T-cell (primary cell): ENCODE measurements at regions not wholly inside any gene's neighbourhood (a gene's known extent, or its start where the extent isn't known, plus 50 kb on each side); places are given as distances from the start of the nearest gene placed in this dataset.

Experiments
- ATAC-seq, 4 experiments: fragments of 200-7000 bp in 3 of 4; fragments of 150-1000 bp in 1 of 4; cut with Tn5 transposase; replicated peaks in 1 of 4; 1 replicate in 3 of 4; 2 replicates in 1 of 4; pipeline ENCODE4 v1.10.0; 2021; ENCODE audit warnings: moderate library complexity in 3 of 4, mild to moderate bottlenecking in 2 of 4, moderate number of reproducible peaks in 1 of 4
- CTCF ChIA-PET, 2 donors: fragments of 300-600 bp; sonication (Branson Sonifier 250); formaldehyde crosslinking; loops; one replicate each; lab custom pipeline; 2022; ENCODE audit warnings: antibody characterized with exemption in 2 of 2; lab: Charles Lee
- POLR2A ChIA-PET, 2 donors: fragments of 300-600 bp; sonication (Branson Sonifier 250); formaldehyde crosslinking; loops; one replicate each; lab custom pipeline; 2022; ENCODE audit warnings: antibody characterized with exemption in 2 of 2; lab: Charles Lee
- DNase-seq, 35 experiments: peaks; one replicate each; pipeline versions ENCODE4 v3.0.0 to v3.0.0-alpha.2; 2013 to 2023
- H3K27ac ChIP-seq: one replicate; pipeline ENCODE4 v1.5.1; 2013; ENCODE audit warnings: low read length
- H3K27me3 ChIP-seq, 2 experiments: replicated peaks in 1 of 2; 1 replicate in 1 of 2; 2 replicates in 1 of 2; pipeline versions ENCODE4 v1.6.1 to v1.7.0; 2013; ENCODE audit warnings: low read length in 1 of 2, mixed read lengths in 1 of 2; ENCODE audit not compliant: control insufficient read depth in 2 of 2, insufficient read depth in 2 of 2; ENCODE audit errors: extremely low read depth in 1 of 2
- H3K36me3 ChIP-seq, 2 donors: 1 replicate in 1 of 2; 2 replicates in 1 of 2; pipeline versions ENCODE4 v1.6.1 to v1.7.0; 2013; ENCODE audit warnings: low read length in 1 of 2; ENCODE audit not compliant: control insufficient read depth in 2 of 2, insufficient read depth in 1 of 2; ENCODE audit errors: extremely low read depth in 1 of 2
- H3K4me1 ChIP-seq, 2 experiments: 1 replicate in 1 of 2; 2 replicates in 1 of 2; pipeline versions ENCODE4 v1.6.1 to v1.7.0; 2013; ENCODE audit warnings: low read length in 2 of 2, mixed read lengths in 1 of 2; ENCODE audit not compliant: insufficient read depth in 2 of 2, control insufficient read depth in 1 of 2; ENCODE audit errors: extremely low read depth in 1 of 2
- H3K4me3 ChIP-seq, 2 donors: 1 replicate in 1 of 2; 2 replicates in 1 of 2; pipeline versions ENCODE4 v1.5.1 to v1.7.0; 2013; ENCODE audit warnings: mild to moderate bottlenecking in 2 of 2, low read length in 1 of 2, moderate library complexity in 1 of 2; ENCODE audit not compliant: control insufficient read depth in 1 of 2; ENCODE audit errors: extremely low read depth in 1 of 2
- H3K9me3 ChIP-seq: 2 replicates; pipeline ENCODE4 v1.7.0; 2013
- H3K27ac Mint-ChIP-seq, 2 donors: one replicate each; pipeline ENCODE4 v1.8.0; 2020 to 2021; ENCODE audit warnings: mild to moderate bottlenecking in 2 of 2, mixed read lengths in 2 of 2
- H3K27me3 Mint-ChIP-seq, 2 donors: one replicate each; pipeline ENCODE4 v1.8.0; 2021 to 2022; ENCODE audit warnings: mixed read lengths in 2 of 2
- H3K36me3 Mint-ChIP-seq: one replicate; pipeline ENCODE4 v1.8.0; 2021; ENCODE audit warnings: mixed read lengths
- H3K4me1 Mint-ChIP-seq, 3 donors: one replicate each; pipeline ENCODE4 v1.8.0; 2020 to 2022; ENCODE audit warnings: mixed read lengths in 3 of 3, mild to moderate bottlenecking in 1 of 3
- H3K4me3 Mint-ChIP-seq, 3 donors: one replicate each; pipeline ENCODE4 v1.8.0; 2020 to 2022; ENCODE audit warnings: mild to moderate bottlenecking in 3 of 3, mixed read lengths in 3 of 3, moderate library complexity in 3 of 3
- H3K9me3 Mint-ChIP-seq, 3 donors: one replicate each; pipeline ENCODE4 v1.8.0; 2020 to 2022; ENCODE audit warnings: mixed read lengths in 3 of 3
- WGBS: methylation state at CpG from one replicate; pipeline ENCODE4 v1.1.5; 2013; ENCODE audit warnings: missing lambda C conversion rate; ENCODE audit not compliant: insufficient coverage; 5-methylcytosine and 5-hydroxymethylcytosine counted together

- no CpG with 5 or more reads among the region's 9 CpGs for WGBS
- H3K27me3 ChIP-seq, result no peaks in the 10 kb centered on the region
- H3K36me3 ChIP-seq, result no peaks in the 10 kb centered on the region
- peaks cover 0 to 17% (median 13%) of the 10 kb centered on the region in 3 donors for H3K9me3 Mint-ChIP-seq
- H3K27ac ChIP-seq, result no peak overlapping the region
- H3K27me3 Mint-ChIP-seq, result no peaks in the 10 kb centered on the region
- no peak overlapping the region for H3K4me3 Mint-ChIP-seq
- POLR2A ChIA-PET, result no interaction called here
- CTCF ChIA-PET, result no interaction called here
- no peak for DNase-seq
- H3K4me1 ChIP-seq, result no peaks in the 10 kb centered on the region
- H3K36me3 Mint-ChIP-seq, result no peaks in the 10 kb centered on the region
- H3K27ac Mint-ChIP-seq, result no peak overlapping the region
- H3K4me3 ChIP-seq, result no peak overlapping the region
- H3K9me3 ChIP-seq, result no peaks in the 10 kb centered on the region
- no peak for ATAC-seq
- H3K4me1 Mint-ChIP-seq, result no peaks in the 10 kb centered on the region
These were observed 628.5 kb upstream of the KLHL29 start for GRCh38 chr2:22756276-22757043.

GRCh38 chr2:22769497-22769896 lies 615.5 kb upstream of the KLHL29 start:
- peaks cover 0 to 5% (median 0%) of the 10 kb centered on the region in 3 donors for H3K9me3 Mint-ChIP-seq
- Histone ChIP-seq H3K27me3 (no peaks in the 10 kb centered on the region), H3K4me1 (no peaks in the 10 kb centered on the region), H3K36me3 (no peaks in the 10 kb centered on the region), H3K4me3 (no peak overlapping the region), H3K27ac (no peak overlapping the region), H3K9me3 (peaks cover 2% of the 10 kb centered on the region)
- WGBS, result 57% methylated on average over 1 of the region's 3 CpGs
- H3K4me1 Mint-ChIP-seq, result no peaks in the 10 kb centered on the region
- ATAC-seq (no peak), DNase-seq (no peak)
- H3K36me3 Mint-ChIP-seq, result no peaks in the 10 kb centered on the region
- H3K4me3 Mint-ChIP-seq, result no peak overlapping the region
- ChIA-PET CTCF (no interaction called here), POLR2A (no interaction called here)
- no peak overlapping the region for H3K27ac Mint-ChIP-seq
- no peaks in the 10 kb centered on the region for H3K27me3 Mint-ChIP-seq

GRCh38 chr2:22784566-22784965 lies 600.4 kb upstream of the KLHL29 start:
- WGBS, result 64% methylated on average over 2 of the region's 5 CpGs

GRCh38 chr2:22786817-22787216 lies 598.2 kb upstream of the KLHL29 start:
- Mint-ChIP-seq H3K9me3 (peaks cover 0 to 8% (median 2%) of the 10 kb centered on the region in 3 donors), H3K27me3 (no peaks in the 10 kb centered on the region), H3K36me3 (no peaks in the 10 kb centered on the region), H3K4me1 (no peaks in the 10 kb centered on the region), H3K4me3 (no peak overlapping the region), H3K27ac (no peak overlapping the region)
- H3K4me3 ChIP-seq, result no peak overlapping the region
- no peaks in the 10 kb centered on the region for H3K4me1 ChIP-seq
- H3K9me3 ChIP-seq, result no peaks in the 10 kb centered on the region
- ATAC-seq, result no peak
- H3K27me3 ChIP-seq, result no peaks in the 10 kb centered on the region
- H3K36me3 ChIP-seq, result no peaks in the 10 kb centered on the region
- H3K27ac ChIP-seq, result no peak overlapping the region
- POLR2A ChIA-PET, result no interaction called here
- WGBS, result no CpG with 5 or more reads among the region's 2 CpGs
- CTCF ChIA-PET, result no interaction called here
- no peak for DNase-seq

More at GRCh38 chr2:22784566-22784965, 600.4 kb upstream of the KLHL29 start:
- H3K4me1 ChIP-seq, result no peaks in the 10 kb centered on the region
- Mint-ChIP-seq H3K4me3 (no peak overlapping the region), H3K36me3 (no peaks in the 10 kb centered on the region), H3K9me3 (peaks cover 0 to 5% (median 5%) of the 10 kb centered on the region in 3 donors), H3K27ac (no peak overlapping the region), H3K27me3 (no peaks in the 10 kb centered on the region), H3K4me1 (no peaks in the 10 kb centered on the region)
- no peak overlapping the region for H3K27ac ChIP-seq
- no peaks in the 10 kb centered on the region for H3K36me3 ChIP-seq
- ChIA-PET POLR2A (no interaction called here), CTCF (no interaction called here)
- DNase-seq, result no peak
- H3K4me3 ChIP-seq, result no peak overlapping the region
- no peaks in the 10 kb centered on the region for H3K9me3 ChIP-seq
- no peak for ATAC-seq
- no peaks in the 10 kb centered on the region for H3K27me3 ChIP-seq

- Mint-ChIP-seq H3K4me1 (no peaks in the 10 kb centered on the region), H3K27ac (no peak overlapping the region), H3K9me3 (peaks cover 0 to 9% (median 2%) of the 10 kb centered on the region in 3 donors), H3K36me3 (no peaks in the 10 kb centered on the region), H3K27me3 (no peaks in the 10 kb centered on the region), H3K4me3 (no peak overlapping the region)
- ATAC-seq (no peak), DNase-seq (no peak)
- ChIA-PET POLR2A (no interaction called here), CTCF (no interaction called here)
- no peak overlapping the region for H3K27ac ChIP-seq
- no peaks in the 10 kb centered on the region for H3K27me3 ChIP-seq
- no peaks in the 10 kb centered on the region for H3K9me3 ChIP-seq
- H3K4me1 ChIP-seq, result no peaks in the 10 kb centered on the region
- WGBS, result no CpG with 5 or more reads among the region's 1 CpG
- H3K36me3 ChIP-seq, result no peaks in the 10 kb centered on the region
- H3K4me3 ChIP-seq, result no peak overlapping the region
These were observed 597.2 kb upstream of the KLHL29 start for GRCh38 chr2:22787745-22788144.

- H3K36me3 ChIP-seq, result no peaks in the 10 kb centered on the region
- ChIA-PET CTCF (no interaction called here), POLR2A (no interaction called here)
- no peak overlapping the region for H3K4me3 ChIP-seq
- WGBS, result 30% methylated on average over 2 of the region's 7 CpGs
- Mint-ChIP-seq H3K4me3 (no peak overlapping the region), H3K27ac (no peak overlapping the region), H3K9me3 (peaks cover 0 to 9% (median 4%) of the 10 kb centered on the region in 3 donors), H3K4me1 (no peaks in the 10 kb centered on the region), H3K27me3 (no peaks in the 10 kb centered on the region), H3K36me3 (no peaks in the 10 kb centered on the region)
- DNase-seq (no peak), ATAC-seq (no peak)
- H3K4me1 ChIP-seq, result no peaks in the 10 kb centered on the region
- H3K27me3 ChIP-seq, result no peaks in the 10 kb centered on the region
- H3K27ac ChIP-seq, result no peak overlapping the region
- no peaks in the 10 kb centered on the region for H3K9me3 ChIP-seq
These were observed 596.1 kb upstream of the KLHL29 start for GRCh38 chr2:22788749-22789327.
